AG09319 (cell line): ENCODE measurements at regions not wholly inside any gene's neighbourhood (a gene's known extent, or its start where the extent isn't known, plus 50 kb on each side); places are given as distances from the start of the nearest gene placed in this dataset.
"Not testable (repeated sequence)": the region's sequence is repeated elsewhere in the genome, so short reads cannot be mapped to it uniquely, and the experiment has no call there.

Experiments
- DNase-seq: peaks from one replicate; pipeline ENCODE4 v3.0.0-alpha.2; 2010; ENCODE audit warnings: low read depth; ENCODE audit errors: extremely low read depth
- CTCF ChIP-seq: IDR thresholded peaks from 2 replicates; pipeline ENCODE4 v1.5.1; 2011; ENCODE audit warnings: low read depth, mild to moderate bottlenecking, inconsistent platforms, low read length, moderate library complexity

GRCh38 chr6:103122766-103123601 is 1729.5 kb downstream of the GRIK2 start:
- TF ChIP-seq CTCF = no peak
- DNase-seq = no peak

GRCh38 chr6:103119056-103119455 is 1725.5 kb downstream of the GRIK2 start:
- no peak for DNase-seq
- TF ChIP-seq CTCF = no peak

GRCh38 chr6:103114582-103114981 is 1721.1 kb downstream of the GRIK2 start:
- no peak for DNase-seq
- no peak for TF ChIP-seq CTCF

DNA sequence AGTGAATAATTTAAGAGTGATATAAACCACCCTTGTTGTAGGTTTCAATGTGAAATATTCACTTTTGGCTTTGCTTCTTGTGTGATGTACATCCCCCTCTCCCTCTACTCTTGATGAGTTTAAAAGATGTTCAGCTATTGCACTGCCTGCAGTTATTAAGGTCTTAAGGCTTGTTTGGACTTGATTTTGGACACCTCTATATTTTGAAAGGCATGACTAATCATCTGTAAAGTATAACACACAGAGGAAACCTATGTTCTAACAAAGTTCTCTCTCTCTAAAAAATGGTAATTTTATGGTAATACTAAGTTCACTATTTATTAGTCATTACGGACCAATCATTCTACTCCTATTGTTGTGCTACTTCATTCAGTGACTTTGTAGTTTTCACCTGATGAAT is 1719.9 kb downstream of the GRIK2 start:
- no peak for DNase-seq
- no peak for TF ChIP-seq CTCF

- DNase-seq = no peak
- TF ChIP-seq CTCF = no peak
Observed at GRCh38 chr6:103107985-103108384, 1714.5 kb downstream of the GRIK2 start.

- TF ChIP-seq CTCF = no peak
- DNase-seq = no peak
Observed at GRCh38 chr6:103105686-103106085, 1712.2 kb downstream of the GRIK2 start.

DNA sequence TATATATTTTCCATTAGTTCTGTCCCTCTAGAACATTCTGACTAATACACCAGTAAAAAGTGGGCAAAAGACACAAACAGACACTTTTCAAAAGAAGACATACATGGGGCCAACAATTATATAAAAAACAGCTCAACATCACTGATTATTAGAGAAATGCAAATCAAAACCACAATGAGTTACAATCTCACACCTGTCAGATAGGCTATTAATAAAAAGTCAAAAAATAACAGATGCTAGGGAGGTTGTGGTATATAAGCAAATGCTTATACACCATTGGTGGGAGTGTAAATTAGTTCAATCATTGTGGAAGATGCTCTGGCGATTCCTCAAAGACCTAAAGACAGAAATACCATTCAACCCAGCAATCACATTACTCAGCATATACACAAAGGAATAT is 1707.8 kb downstream of the GRIK2 start:
- no peak for DNase-seq
- no peak for TF ChIP-seq CTCF

DNA sequence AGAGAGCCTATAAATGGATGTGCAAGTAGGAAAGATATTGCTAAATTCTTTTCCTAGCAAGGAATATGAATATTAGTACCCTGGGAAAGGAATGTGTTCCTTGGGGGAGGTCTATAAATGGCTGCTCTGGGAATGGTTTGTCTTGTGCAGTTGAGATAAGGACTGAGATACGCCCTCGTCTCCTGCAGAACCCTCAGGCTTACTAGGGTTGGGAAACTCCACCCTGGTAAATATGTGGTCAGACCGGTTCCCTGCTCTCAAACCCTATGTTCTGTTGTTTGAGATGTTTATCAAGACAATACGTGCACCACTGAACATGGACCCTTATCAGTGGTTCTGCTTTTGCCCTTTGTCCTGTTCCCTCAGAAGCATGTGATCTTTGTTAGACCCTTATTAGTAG is 1698.9 kb downstream of the GRIK2 start:
- DNase-seq = not testable (repeated sequence)
